Suprapubic skin (tissue), 4 donors: ENCODE measurements at regions not wholly inside any gene's neighbourhood (a gene's known extent, or its start where the extent isn't known, plus 50 kb on each side); places are given as distances from the start of the nearest gene placed in this dataset.

ENCODE experiments used
- EP300 ChIP-seq: sonication (generic); formaldehyde crosslinking; IDR thresholded peaks from one replicate; pipeline ENCODE4 v1.6.1; 2017; ENCODE audit warnings: antibody characterized with exemption
- POLR2A ChIP-seq, 2 donors: fragments of 450-650 bp; IDR thresholded peaks; one replicate each; pipeline ENCODE4 v1.6.1; 2017; ENCODE audit warnings: antibody characterized with exemption in 2 of 2, mild to moderate bottlenecking in 2 of 2, moderate library complexity in 2 of 2
- POLR2AphosphoS5 ChIP-seq, 3 donors: sonication (generic); formaldehyde crosslinking; IDR thresholded peaks; one replicate each; pipeline ENCODE4 v1.6.1; 2017; ENCODE audit warnings: antibody characterized with exemption in 3 of 3
- TF ChIP-seq, protein P1 (sequence below), 2 donors: fragments of 200-600 bp in 1 of 2; fragments of 450-650 bp in 1 of 2; sonication (generic) in 1 of 2; IDR thresholded peaks; one replicate each; pipeline ENCODE4 v1.5.1; 2016 to 2019; ENCODE audit warnings: antibody characterized with exemption in 2 of 2, mild to moderate bottlenecking in 1 of 2, moderate library complexity in 1 of 2

DNA sequence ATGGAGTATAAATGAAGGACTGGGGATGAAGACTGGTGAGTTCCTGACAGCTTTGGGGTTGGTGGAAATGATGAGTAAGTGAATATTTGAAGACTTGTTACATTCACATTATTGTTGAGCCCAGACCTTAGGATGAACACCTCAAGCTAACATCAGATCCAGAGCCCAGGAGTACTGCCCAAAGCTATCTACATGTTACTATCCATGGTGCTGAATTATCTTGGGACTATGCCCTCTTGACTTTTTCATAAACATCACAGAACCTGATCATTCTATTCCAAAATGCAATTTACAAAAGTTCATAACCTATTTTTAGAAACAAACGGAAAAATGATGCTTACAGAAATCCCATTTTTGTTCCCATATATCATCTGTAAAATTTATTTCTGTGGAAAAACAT lies 613.3 kb downstream of the TUSC7 start:
- TF ChIP-seq, protein P1, sequence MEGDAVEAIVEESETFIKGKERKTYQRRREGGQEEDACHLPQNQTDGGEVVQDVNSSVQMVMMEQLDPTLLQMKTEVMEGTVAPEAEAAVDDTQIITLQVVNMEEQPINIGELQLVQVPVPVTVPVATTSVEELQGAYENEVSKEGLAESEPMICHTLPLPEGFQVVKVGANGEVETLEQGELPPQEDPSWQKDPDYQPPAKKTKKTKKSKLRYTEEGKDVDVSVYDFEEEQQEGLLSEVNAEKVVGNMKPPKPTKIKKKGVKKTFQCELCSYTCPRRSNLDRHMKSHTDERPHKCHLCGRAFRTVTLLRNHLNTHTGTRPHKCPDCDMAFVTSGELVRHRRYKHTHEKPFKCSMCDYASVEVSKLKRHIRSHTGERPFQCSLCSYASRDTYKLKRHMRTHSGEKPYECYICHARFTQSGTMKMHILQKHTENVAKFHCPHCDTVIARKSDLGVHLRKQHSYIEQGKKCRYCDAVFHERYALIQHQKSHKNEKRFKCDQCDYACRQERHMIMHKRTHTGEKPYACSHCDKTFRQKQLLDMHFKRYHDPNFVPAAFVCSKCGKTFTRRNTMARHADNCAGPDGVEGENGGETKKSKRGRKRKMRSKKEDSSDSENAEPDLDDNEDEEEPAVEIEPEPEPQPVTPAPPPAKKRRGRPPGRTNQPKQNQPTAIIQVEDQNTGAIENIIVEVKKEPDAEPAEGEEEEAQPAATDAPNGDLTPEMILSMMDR (IDR thresholded peaks at IDR 0.05), result no peak
- TF ChIP-seq POLR2A (IDR thresholded peaks at IDR 0.05) (no peak), POLR2AphosphoS5 (IDR thresholded peaks at IDR 0.05) (no peak), EP300 (no peak)
